ENCODE measurements at regions not wholly inside any gene's neighbourhood (a gene's known extent, or its start where the extent isn't known, plus 50 kb on each side); places are given as distances from the start of the nearest gene placed in this dataset.

DNA sequence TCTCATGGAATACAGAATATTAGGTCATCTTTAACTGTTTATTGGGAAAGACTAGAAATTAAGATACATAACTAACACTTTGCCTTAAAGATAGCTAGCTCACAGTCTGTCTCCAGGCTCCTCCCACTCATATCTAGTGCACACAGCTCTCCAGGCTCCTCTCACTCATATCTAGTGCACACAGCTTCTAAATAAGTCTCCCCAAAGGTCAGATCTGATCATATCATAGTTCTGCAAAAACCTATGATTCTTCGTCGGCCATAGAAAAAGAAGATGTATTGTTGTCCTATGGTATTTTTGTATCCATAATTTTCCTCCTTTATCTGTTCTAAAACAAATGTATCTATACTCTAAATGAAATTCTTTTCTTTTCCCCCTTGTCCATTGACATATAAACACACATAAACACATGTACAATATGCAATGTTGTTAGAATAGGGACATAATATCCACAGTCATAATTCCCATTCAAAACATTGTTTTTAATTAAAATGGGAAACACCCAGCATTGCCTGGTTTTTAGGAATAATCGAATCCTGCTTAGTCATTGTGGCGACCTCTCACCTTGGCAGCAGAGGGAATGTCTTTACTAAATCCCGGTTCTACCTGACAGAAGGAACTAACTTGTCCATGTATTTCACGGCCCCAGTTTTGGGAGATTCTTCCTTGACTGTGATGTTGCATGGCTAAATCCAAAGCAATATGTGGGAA lies 1282.0 kb downstream of the PCDH7 start:
- H2AFZ ChIP-seq (ENCODE audit: low read length) = no peak overlapping the region

DNA sequence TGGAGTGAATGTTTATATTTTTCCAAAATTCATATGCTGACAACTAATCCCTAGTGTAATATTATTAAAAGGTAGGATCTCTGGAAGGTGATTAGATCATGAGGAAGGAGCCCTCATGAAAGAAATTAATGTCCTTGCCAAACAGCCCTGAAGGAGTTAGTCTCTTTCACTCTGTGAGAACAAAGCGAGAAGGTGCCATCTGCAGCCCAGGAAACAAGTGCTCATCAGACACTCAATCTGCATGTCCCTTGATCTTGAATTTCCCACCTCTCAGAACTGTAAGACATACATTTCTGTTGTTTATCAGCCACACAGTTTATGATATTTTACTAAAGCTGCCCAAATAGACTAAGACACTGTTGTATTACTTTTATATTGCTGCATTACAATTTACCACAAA lies 1283.4 kb downstream of the PCDH7 start:
- H3K9ac ChIP-seq (ENCODE audit: low read depth, low read length, poor library complexity, severe bottlenecking) = no peak overlapping the region
- H3K4me1 ChIP-seq (ENCODE audit: insufficient read depth, low read length, poor library complexity, severe bottlenecking) = no peaks in the 10 kb centered on the region
- H3K4me2 ChIP-seq (ENCODE audit: low read depth, low read length, poor library complexity, severe bottlenecking) = no peak overlapping the region
- no peaks in the 10 kb centered on the region for H3F3A ChIP-seq (ENCODE audit: low read depth)
- H3K27me3 ChIP-seq (ENCODE audit: insufficient read depth, low read length, poor library complexity, severe bottlenecking) = no peaks in the 10 kb centered on the region
- no peak overlapping the region for H2AFZ ChIP-seq (ENCODE audit: low read length)
- no peaks in the 10 kb centered on the region for H3K9me2 ChIP-seq (replicated peaks; ENCODE audit: low read depth, low read length)
- no peak overlapping the region for H3K4me3 ChIP-seq (ENCODE audit: low read length, poor library complexity, severe bottlenecking)
- H3K36me3 ChIP-seq (ENCODE audit: insufficient read depth, low read length) = no peaks in the 10 kb centered on the region
- no peaks in the 10 kb centered on the region for H4K20me1 ChIP-seq (ENCODE audit: insufficient read depth, low read length, poor library complexity, severe bottlenecking)
- no peaks in the 10 kb centered on the region for H3K9me3 ChIP-seq (ENCODE audit: insufficient read depth, low read depth, low read length)
- H3K79me2 ChIP-seq (ENCODE audit: insufficient read depth, low read length) = no peaks in the 10 kb centered on the region
- no peak for TF ChIP-seq EZH2phosphoT487 (IDR thresholded peaks at IDR 0.05; ENCODE audit: borderline replicate concordance)
- no peak for TF ChIP-seq CTCF (conservative IDR thresholded peaks at IDR 0.05; ENCODE audit: low read length)

More for the DNA sequence above, 1282.0 kb downstream of the PCDH7 start:
- H3K4me3 ChIP-seq (ENCODE audit: low read length, poor library complexity, severe bottlenecking) = no peak overlapping the region
- TF ChIP-seq CTCF (conservative IDR thresholded peaks at IDR 0.05; ENCODE audit: low read length) (no peak), EZH2phosphoT487 (IDR thresholded peaks at IDR 0.05; ENCODE audit: borderline replicate concordance) (no peak)
- H3F3A ChIP-seq (ENCODE audit: low read depth) = no peaks in the 10 kb centered on the region
- no peaks in the 10 kb centered on the region for H3K9me3 ChIP-seq (ENCODE audit: insufficient read depth, low read depth, low read length)
- no peaks in the 10 kb centered on the region for H4K20me1 ChIP-seq (ENCODE audit: insufficient read depth, low read length, poor library complexity, severe bottlenecking)
- no peaks in the 10 kb centered on the region for H3K36me3 ChIP-seq (ENCODE audit: insufficient read depth, low read length)
- H3K4me2 ChIP-seq (ENCODE audit: low read depth, low read length, poor library complexity, severe bottlenecking) = no peak overlapping the region
- H3K27me3 ChIP-seq (ENCODE audit: insufficient read depth, low read length, poor library complexity, severe bottlenecking) = no peaks in the 10 kb centered on the region
- H3K9ac ChIP-seq (ENCODE audit: low read depth, low read length, poor library complexity, severe bottlenecking) = no peak overlapping the region
- no peaks in the 10 kb centered on the region for H3K9me2 ChIP-seq (replicated peaks; ENCODE audit: low read depth, low read length)
- H3K79me2 ChIP-seq (ENCODE audit: insufficient read depth, low read length) = no peaks in the 10 kb centered on the region
- no peaks in the 10 kb centered on the region for H3K4me1 ChIP-seq (ENCODE audit: insufficient read depth, low read length, poor library complexity, severe bottlenecking)

DNA sequence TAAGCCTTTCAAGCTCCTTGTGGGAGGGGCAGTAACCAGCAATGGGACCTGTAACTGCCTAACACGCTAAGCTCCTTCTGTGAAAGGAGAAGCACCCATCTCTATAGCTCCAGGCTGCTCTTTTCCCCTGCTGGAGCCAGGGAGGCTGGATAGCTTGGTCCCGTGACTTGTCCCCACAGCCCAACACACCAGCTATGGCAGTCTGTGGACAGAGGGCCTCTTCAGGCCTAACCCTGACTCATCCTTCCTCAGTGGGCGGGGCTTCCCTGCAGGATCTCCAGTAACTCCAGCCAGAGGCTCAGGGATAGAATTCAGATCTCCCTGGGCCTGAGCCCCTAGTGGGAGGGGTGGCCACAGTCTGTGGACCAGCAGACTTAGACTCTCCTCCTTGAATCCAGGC lies 1290.1 kb downstream of the PCDH7 start:
- H3K4me2 ChIP-seq (ENCODE audit: low read depth, low read length, poor library complexity, severe bottlenecking) = no peak overlapping the region

More for the DNA sequence above, 1290.1 kb downstream of the PCDH7 start:
- Histone ChIP-seq H3F3A (ENCODE audit: low read depth) (no peaks in the 10 kb centered on the region), H2AFZ (ENCODE audit: low read length) (no peak overlapping the region), H3K27me3 (ENCODE audit: insufficient read depth, low read length, poor library complexity, severe bottlenecking) (no peaks in the 10 kb centered on the region), H4K20me1 (ENCODE audit: insufficient read depth, low read length, poor library complexity, severe bottlenecking) (no peaks in the 10 kb centered on the region), H3K9ac (ENCODE audit: low read depth, low read length, poor library complexity, severe bottlenecking) (no peak overlapping the region), H3K9me3 (ENCODE audit: insufficient read depth, low read depth, low read length) (no peaks in the 10 kb centered on the region), H3K79me2 (ENCODE audit: insufficient read depth, low read length) (no peaks in the 10 kb centered on the region), H3K36me3 (ENCODE audit: insufficient read depth, low read length) (no peaks in the 10 kb centered on the region), H3K4me1 (ENCODE audit: insufficient read depth, low read length, poor library complexity, severe bottlenecking) (no peaks in the 10 kb centered on the region), H3K9me2 (replicated peaks; ENCODE audit: low read depth, low read length) (no peaks in the 10 kb centered on the region), H3K4me3 (ENCODE audit: low read length, poor library complexity, severe bottlenecking) (no peak overlapping the region)
- no peak for TF ChIP-seq EZH2phosphoT487 (IDR thresholded peaks at IDR 0.05; ENCODE audit: borderline replicate concordance)
- TF ChIP-seq CTCF (conservative IDR thresholded peaks at IDR 0.05; ENCODE audit: low read length) = no peak

Data from Loucy (cell line).